Bone marrow (tissue), 2 donors: ENCODE measurements at regions not wholly inside any gene's neighbourhood (a gene's known extent, or its start where the extent isn't known, plus 50 kb on each side); places are given as distances from the start of the nearest gene placed in this dataset.
"Not testable (repeated sequence)": the region's sequence is repeated elsewhere in the genome, so short reads cannot be mapped to it uniquely, and the experiment has no call there.

ENCODE experiments used
- DNase-seq, 2 donors: peaks; one replicate each; lab custom pipeline; 2025; lab: John Stamatoyannopoulos, UW

DNA sequence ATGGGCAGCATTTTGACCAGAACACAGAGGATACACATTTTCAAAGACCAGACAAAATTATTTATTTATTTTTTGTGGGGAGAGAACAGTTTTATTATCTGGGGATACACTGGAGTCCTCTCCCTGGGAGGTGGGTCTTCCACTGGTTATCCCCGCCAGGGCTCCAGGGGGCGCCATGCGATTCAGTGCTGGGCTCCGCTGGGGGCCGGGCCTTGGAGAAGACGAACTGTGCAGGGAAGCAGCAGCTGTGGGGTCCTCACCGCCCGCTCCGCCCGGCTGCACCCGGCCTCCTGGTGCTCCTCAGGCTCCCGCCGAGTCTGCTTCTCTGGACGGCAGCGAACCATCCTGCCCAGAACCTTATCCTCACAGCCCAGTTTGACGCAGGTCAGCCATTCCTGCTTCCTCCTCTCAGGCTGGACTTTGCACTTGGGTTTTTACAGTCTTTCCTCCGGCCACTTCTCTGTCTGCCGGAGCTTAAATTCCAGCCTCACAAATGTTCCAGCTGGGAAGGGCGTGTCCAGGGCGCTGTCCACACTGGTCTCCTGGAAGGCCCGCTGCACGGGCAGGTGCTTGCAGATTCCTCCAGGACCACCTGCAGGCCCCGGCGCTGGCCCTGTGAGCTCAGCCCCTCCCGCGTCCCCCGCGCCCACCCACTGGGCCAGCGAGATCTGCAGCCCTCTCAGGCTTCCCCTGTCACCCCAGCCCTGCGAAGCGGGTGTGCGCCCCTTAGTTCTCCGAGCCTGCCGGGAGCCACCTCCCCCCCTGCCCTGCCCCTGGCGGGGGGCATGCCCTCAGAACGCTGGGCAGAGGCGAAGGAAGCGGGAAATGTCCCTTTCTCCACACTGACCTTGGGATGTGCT is 1830.0 kb upstream of the DEFB115 start:
- no peak for DNase-seq

- DNase-seq: no peak
These were observed 1826.9 kb upstream of the DEFB115 start for GRCh38 chr20:29430531-29430930.

DNA sequence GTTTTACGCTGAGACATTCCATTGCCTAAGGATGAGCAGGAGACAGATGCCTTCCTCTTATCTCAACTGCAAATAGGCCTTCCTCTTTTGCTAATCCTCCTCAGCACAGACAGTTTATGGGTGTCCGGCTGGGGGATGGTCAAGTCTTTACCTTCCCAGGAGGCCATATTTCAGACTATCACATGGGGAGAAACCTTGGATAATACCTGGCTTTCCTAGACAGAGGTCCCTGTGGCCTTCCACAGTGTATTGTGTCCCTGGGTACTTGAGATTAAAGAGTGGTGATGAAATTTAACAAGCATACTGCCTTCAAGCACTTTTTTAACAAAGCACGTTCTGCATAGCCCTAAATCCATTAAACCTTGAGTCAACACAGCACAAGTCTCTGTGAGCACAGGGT is 1816.7 kb upstream of the DEFB115 start:
- DNase-seq: not testable (repeated sequence)

GRCh38 chr20:29443206-29443781 is 1814.2 kb upstream of the DEFB115 start:
- not testable (repeated sequence) for DNase-seq

DNA sequence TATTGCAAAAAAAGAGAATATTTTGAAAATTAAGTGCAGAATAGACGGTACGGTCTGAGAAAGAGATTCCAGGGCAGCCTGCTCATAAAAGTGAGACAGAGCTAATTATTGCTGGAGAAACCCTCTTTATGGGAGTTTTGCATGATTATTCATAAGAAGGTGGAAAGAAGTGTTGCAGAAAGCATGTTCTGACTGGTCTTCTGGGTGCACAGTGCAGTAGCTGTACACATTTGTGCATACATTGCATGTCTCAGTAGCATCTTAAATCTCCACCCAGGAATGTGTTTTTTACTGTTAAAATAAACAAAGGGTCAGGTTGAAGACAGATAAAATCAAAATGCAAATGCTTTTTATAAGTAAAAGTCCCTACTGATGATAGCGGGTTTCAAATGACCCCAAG is 1813.6 kb upstream of the DEFB115 start:
- DNase-seq: no peak

DNA sequence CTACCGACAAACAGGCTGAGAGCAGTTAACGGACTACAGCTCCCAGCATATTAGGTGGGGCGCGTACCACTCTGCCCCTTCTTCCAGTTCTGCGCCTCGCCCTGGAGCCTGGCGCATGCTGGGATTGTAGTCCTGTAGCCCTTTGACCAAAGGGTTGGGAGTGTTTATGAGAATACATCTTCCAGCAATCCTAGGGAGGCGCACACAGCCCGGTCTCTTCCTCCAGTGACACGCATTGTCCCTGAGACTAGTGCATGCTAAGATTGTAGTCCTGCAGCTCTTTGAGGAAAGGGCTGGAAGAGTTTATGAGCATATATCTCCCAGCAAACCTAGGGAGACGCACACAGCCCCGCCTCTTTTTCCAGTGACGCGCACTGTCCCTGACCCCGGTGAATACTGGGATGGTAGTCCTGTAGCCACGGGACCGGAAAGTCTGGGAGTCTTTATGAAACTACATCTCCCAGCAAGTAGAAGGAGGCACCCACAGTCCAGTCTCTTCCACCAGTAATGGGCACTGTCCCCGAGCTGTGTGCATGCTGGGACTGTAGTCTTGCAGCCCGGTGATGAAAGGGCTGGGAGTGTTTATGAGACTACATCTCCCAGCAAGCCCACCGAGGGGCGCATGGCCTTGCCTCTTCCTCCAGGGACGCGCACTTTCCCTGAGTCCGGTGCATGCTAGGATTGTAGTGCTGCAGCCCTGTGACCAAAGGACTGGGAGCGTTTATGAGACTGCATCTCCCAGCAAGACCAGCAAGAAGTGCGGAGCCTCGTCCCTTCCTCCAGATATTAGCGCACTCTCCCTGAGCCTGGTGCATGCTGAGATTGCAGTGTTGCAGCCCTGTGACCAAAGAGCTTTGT is 1812.2 kb upstream of the DEFB115 start:
- not testable (repeated sequence) for DNase-seq

- DNase-seq: not testable (repeated sequence)
These were observed 1809.7 kb upstream of the DEFB115 start for GRCh38 chr20:29447517-29448484.

GRCh38 chr20:29448806-29449470 is 1808.5 kb upstream of the DEFB115 start:
- DNase-seq: no peak

DNA sequence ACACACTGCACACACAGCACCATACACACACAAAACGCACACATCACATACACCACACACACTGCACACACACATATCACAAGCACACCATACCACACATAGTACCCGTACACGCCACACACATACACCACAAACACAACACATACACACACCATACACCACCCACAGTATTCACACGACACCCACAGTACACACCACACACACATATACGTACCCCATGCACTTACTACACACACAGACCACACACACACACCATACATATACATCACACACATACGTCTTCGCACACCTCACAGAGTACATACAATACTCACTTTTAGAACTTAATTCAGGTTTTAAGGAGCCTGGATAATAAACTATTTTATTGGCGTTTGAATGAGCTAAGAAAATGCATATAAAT is 1805.3 kb upstream of the DEFB115 start:
- DNase-seq: no peak

DNA sequence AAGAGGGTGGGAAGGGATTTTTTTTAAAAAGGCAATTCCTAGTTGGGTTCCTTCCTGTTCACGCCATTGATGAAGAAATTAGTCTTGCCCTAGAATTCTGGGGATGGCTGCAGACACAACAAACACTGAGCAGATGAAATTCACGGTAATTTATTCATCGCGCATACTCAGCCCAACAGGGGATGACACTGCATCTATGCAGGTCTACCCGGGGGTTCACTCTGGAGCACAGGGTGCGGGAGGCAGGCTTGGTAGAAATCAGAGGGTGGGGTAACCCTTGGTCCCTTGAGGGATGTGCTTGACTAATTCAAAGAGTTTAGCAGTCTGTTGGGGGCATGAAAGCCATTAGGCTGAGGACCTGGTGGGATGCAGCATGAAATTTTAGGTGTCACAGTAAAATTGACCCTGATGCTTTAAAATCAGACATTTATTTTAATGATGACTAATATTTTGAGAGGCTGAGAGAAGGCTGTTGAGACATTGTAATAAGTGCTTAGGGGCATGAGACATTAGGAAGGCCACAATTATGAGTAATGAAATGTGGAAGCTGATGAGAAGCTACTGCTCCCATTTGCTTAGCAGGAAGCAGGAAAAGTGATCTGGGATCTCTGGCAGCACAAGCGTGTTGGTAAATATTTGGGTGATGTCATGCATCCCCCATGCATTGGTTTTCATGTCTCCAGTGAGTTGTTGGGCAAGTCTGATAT is 1800.3 kb upstream of the DEFB115 start:
- not testable (repeated sequence) for DNase-seq

DNA sequence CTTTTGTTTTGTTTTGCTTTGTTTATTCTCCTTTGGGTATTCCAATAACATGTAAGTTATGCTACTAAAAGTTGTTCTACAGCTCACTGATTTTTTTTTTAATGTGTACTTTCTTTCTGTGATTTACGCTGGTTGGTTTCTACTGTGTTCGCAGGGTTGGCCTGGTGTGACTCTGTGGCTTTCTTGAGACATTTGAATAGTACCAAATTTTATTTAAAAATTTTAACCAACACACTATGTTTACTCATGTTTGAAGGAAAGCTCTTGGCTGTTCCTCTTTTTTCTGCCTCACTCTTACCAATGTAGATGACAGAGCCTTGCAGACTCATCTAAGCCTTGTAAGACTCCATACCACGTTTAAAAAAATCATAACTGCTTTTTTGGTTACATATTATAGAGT is 1784.9 kb upstream of the DEFB115 start:
- no peak for DNase-seq

- DNase-seq: not testable (repeated sequence)
These were observed 1764.6 kb upstream of the DEFB115 start for GRCh38 chr20:29492840-29493239.

GRCh38 chr20:29496767-29497166 is 1760.7 kb upstream of the DEFB115 start:
- not testable (repeated sequence) for DNase-seq

DNA sequence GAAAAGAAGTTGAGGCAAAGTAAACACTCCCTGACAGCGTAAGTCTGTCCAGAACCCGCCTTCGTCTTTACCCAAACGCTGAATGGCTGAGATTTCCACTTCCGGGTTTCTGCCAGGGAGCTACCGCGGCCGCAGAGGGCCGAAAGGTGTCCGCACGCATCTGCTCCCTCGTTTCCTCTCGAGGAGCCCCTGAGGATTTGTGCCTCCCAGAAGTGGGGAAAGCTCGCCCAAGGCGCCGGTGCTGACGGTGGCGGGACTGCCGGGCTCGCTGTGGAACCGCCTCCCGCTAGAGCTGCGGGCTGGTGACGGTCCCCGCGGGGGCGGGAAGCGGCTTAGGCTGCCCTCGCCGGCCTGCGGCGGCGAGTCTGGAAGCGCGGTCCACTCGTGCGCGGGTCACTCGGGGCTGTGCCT is 1760.2 kb upstream of the DEFB115 start:
- no peak for DNase-seq

DNA sequence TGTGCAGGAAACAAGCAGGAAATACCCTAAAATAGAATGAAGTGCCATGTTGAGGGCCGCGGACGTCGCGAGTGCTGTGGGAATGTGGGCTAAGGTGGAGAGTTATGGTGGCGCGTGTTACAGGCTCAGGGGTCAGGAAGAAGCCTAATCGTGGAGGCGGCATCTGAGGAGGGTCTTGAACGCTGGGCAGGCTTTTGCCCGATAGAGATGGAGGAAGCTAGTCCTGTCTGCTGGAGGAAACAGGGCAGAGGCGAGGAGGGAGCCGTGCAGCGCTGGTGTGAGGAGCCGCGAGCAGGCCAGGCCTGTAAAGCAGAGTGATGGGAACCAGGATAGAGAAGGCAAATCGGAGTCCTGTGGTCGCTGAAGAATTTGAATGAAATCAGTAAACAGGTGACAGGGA is 1759.8 kb upstream of the DEFB115 start:
- not testable (repeated sequence) for DNase-seq

- not testable (repeated sequence) for DNase-seq
These were observed 1756.7 kb upstream of the DEFB115 start for GRCh38 chr20:29500738-29501137.

GRCh38 chr20:29514634-29515033 is 1742.8 kb upstream of the DEFB115 start:
- DNase-seq: not testable (repeated sequence)

GRCh38 chr20:29516847-29517246 is 1740.6 kb upstream of the DEFB115 start:
- DNase-seq: not testable (repeated sequence)

DNA sequence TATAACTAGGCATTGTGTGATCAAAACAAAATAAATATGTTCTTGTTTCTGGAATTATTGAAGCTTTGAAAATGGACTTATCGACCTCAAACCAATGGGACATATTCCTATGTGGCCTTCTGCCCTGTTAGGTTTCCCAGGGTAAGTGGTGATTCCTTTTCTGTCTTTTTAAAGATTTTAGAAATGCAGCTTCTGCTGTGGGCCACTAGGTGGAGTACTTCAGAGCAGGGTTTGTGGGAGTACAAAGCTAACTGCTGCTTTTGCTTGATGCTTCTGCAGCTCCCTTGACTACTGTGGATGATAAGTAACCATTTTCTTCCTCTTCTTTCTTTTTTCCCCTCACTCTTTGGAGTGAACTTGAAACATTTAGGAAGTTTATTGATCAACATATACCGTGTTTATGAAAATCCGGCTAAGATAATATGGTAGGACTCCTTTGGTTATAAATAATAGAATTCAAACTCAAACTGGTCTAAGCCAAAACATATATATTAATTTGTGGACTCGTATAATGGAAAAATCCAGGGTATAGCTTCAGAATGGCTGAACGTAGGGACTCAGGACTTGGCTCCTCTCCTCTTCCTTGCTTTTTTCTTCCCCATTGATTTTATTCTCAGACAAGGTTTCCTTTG is 1737.7 kb upstream of the DEFB115 start:
- DNase-seq: not testable (repeated sequence)
